GM06990 (cell line): ENCODE measurements at regions not wholly inside any gene's neighbourhood (a gene's known extent, or its start where the extent isn't known, plus 50 kb on each side); places are given as distances from the start of the nearest gene placed in this dataset.
"Not testable (repeated sequence)": the region's sequence is repeated elsewhere in the genome, so short reads cannot be mapped to it uniquely, and the experiment has no call there.

Source experiments
- DNase-seq: peaks from one replicate; pipeline ENCODE4 v3.0.0-alpha.2; 2011; ENCODE audit not compliant: insufficient read length; ENCODE audit errors: extremely low read depth
- H3K27me3 ChIP-seq: replicated peaks from 2 replicates; pipeline ENCODE4 v1.6.0; 2011; ENCODE audit warnings: low read length; ENCODE audit not compliant: control insufficient read depth, insufficient read depth
- H3K36me3 ChIP-seq: 2 replicates; pipeline ENCODE4 v1.5.1; 2011; ENCODE audit warnings: low read length; ENCODE audit not compliant: control insufficient read depth, insufficient read depth
- H3K4me3 ChIP-seq: replicated peaks from 2 replicates; pipeline ENCODE4 v1.5.1; 2011; ENCODE audit warnings: low read depth, mild to moderate bottlenecking, control low read depth, low read length
- CTCF ChIP-seq: IDR thresholded peaks from 2 replicates; pipeline ENCODE4 v1.5.1; 2011; ENCODE audit warnings: low read length, control low read depth, mild to moderate bottlenecking, inconsistent platforms; ENCODE audit not compliant: insufficient read depth, poor library complexity, severe bottlenecking

DNA sequence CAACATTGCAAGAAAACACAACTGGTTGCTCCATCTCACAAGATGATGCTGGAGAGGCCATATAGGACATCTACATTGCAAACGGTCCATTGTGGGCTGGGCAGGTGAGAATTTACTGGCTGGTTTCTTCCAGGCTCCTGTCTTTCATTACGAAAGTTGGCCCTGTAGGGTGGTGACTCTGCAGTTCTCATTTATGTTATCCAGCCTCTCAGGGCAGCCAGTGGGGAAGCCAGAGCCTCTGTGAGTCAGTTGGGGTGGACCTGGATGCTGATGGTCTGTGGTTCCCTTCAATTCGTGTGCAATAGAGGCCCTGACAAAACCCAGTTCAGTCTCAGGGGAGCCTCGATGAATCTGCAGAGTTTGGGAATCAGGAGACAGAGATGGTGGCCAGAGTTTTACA is 341.0 kb upstream of the CCL2 start:
- Histone ChIP-seq H3K36me3 (no peaks in the 10 kb centered on the region), H3K27me3 (peaks cover 3% of the 10 kb centered on the region), H3K4me3 (no peak overlapping the region)
- TF ChIP-seq CTCF = no peak
- no peak for DNase-seq

DNA sequence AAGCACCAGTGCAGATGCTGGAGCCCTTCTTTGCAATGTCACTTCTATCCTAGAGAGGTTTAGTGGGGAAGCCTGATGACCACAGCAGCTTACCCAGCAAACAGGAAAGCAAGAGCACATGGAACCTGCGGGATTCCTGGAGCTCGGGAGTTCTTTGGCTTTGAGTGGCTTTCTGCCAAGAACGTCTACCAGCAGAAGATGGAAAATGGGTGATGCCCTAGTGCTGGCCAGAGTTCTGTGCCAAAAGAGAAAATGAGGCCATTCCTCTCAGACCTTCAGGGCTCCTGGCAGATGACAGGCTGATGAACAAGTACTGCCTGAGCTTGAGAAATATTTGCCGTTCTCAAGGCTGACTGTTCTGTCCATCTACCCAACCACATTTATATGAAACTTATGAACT is 332.1 kb upstream of the CCL2 start:
- DNase-seq = no peak
- Histone ChIP-seq H3K27me3 (peaks cover 8% of the 10 kb centered on the region), H3K36me3 (no peaks in the 10 kb centered on the region), H3K4me3 (no peak overlapping the region)
- no peak for TF ChIP-seq CTCF

DNA sequence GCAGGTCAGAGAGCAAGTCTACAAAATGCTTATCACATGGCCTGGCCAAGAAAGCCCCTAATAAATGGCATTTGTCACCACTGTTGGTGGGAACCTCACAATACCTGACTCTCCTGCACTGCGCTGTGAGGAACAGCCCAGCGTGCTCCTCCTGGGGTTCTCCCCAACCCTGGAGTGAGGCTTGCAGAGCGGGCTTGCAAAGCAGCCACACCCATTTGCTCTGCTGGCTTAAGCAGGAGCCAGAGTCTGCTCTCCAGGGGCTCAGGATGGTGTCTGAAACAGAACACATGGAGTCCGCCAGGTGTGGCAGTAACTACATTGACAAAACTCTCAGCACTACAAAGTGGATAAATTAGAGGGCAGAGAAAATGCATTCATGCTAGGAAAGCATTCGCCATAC is 331.0 kb upstream of the CCL2 start:
- Histone ChIP-seq H3K27me3 (peaks cover 4% of the 10 kb centered on the region), H3K36me3 (no peaks in the 10 kb centered on the region), H3K4me3 (no peak overlapping the region)
- no peak for DNase-seq
- TF ChIP-seq CTCF = no peak

GRCh38 chr17:33925649-33926048 is 329.4 kb upstream of the CCL2 start:
- H3K4me3 ChIP-seq = no peak overlapping the region
- TF ChIP-seq CTCF = no peak
- H3K36me3 ChIP-seq = no peaks in the 10 kb centered on the region
- peaks cover 4% of the 10 kb centered on the region for H3K27me3 ChIP-seq
- no peak for DNase-seq

- no peak for DNase-seq
- Histone ChIP-seq H3K36me3 (no peaks in the 10 kb centered on the region), H3K4me3 (no peak overlapping the region), H3K27me3 (peaks cover 3% of the 10 kb centered on the region)
- peak; percentile 58 for TF ChIP-seq CTCF
Measured at GRCh38 chr17:33927732-33928133, 327.4 kb upstream of the CCL2 start.

DNA sequence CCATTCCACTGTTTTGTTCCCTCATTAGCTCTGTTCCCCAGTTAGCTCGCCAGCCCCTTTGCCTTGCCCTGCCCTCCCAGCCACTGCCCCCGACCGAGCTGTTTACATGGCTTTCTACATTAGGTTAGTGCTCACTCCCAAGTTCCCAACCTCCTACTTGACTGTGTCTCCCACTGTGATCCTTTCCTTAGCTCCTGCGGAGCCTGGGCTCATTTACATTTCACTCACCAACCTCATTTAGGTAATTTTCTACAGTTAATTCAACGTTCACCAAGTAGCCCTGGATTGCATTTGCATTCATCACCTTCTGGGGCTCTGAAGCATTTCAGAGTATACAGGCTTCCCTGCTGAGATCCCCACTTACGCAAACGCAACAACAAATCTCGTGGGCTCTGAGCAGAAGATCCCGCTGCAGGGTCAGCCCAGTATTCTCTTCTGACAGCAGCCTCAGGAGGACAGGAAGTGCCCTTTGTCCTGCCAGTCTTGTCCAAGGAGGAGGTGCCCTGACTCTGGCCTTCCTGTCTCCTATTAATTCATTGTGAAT is 325.8 kb upstream of the CCL2 start:
- no peaks in the 10 kb centered on the region for H3K36me3 ChIP-seq
- no peak for DNase-seq
- peaks cover 2% of the 10 kb centered on the region for H3K27me3 ChIP-seq
- no peak overlapping the region for H3K4me3 ChIP-seq
- TF ChIP-seq CTCF = no peak

DNA sequence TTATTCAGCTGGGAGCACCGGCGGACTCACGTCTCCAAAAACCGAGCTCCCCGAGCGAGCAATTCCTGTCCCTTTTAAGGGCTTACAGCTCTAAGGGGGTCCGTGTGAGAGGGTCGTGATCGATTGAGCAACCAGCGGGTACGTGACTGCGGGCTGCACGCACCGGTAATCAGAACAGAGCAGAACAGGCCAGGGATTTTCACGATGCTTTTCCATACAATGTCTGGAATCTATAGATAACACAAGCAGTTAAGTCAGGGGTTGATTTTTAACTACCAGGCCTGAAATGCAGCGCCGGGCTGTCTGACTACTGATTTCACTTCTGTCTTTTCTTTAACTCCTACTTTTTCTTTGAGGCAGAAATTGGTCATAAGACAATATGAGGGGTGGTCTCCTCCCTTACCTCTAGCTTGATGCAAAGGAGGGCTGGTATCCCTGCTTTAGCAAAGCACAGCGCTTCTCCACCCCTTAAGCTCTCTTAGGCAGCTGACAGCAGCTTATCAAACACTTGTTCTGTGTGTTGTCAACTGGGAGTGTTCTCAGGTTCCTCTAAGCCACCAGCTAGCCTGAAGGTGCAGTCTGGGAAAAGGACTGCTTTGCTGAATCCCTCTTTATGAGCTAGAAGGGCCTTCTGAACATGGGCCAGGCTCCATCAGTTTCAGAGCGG is 323.8 kb upstream of the CCL2 start:
- H3K27me3 ChIP-seq, DNase-seq, H3K36me3 ChIP-seq, H3K4me3 ChIP-seq: not testable (repeated sequence)
